Posterior vena cava (tissue), 2 donors: ENCODE measurements at regions not wholly inside any gene's neighbourhood (a gene's known extent, or its start where the extent isn't known, plus 50 kb on each side); places are given as distances from the start of the nearest gene placed in this dataset.
A peak's percentile ranks its signal among the peaks of the same experiment; 100 is the strongest.

Source experiments
- DNase-seq: peaks from one replicate; pipeline ENCODE4 v3.0.0-alpha.2; 2020; ENCODE audit warnings: low spot score
- intact Hi-C, 2 donors: fragments of 100-400 bp; cut with DNase I; formaldehyde crosslinking; loops; one replicate each; pipeline versions ENCODE4 v1.14.1 to v1.14.2; 2022 to 2023
- donor health status: DM: yes; HTN: yes; CAD: no.
- donor health status: DM: yes; HTN: yes; CAD: no.

- intact Hi-C loops, result loop anchor here in 1 of 2 donors (10.0 kb wide), 1 partner anchor 59 kb away; no protein-coding TSS in a partner anchor
- DNase-seq, result no peak
These were observed 62.8 kb upstream of the PRDM11 start for GRCh38 chr11:45083544-45084087.

DNA sequence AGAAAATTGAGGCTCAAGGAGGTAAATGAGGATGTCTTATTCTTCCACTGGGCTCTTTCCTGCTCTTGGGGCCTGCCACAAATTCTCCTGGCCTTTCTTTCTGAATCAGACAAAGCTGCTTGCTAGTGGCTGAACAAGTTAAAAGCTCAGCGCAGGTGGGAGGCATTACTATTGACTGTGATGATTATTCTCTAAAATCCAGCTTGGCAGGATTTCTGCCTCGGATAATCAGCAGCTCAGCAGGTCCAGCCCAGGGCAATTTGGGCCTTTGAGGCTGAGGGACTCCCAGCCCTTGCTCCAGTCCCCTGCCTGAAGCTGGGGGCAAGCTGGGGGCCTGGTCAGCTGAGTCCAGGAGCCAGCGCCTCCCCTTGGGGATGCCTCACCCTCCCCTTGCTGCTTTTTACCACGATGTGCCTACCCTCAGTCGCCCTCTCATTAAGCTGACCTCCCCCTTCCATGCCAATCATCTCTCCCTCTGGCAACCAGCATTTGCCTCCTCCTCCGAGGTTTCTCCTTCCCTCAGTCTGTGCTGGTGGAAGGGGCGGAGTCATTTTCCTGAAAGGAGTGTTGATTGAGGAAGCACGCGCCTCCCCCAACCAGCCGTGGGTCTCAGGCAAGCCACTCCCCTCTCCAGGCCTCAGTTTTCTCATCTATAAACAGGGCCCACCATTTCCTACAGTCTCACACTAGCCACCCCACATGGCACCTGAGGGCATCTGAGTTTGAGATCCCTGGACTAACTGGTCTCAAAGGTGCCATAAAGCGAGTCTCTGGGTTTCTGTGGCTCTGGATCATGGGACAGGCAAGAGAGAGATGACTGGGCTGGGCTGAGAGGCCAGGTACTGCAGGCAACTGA is 60.6 kb upstream of the PRDM11 start:
- intact Hi-C loops, result loop anchor here in 1 of 2 donors (10.0 kb wide), 1 partner anchor 61 kb away; no protein-coding TSS in a partner anchor
- no peak for DNase-seq

DNA sequence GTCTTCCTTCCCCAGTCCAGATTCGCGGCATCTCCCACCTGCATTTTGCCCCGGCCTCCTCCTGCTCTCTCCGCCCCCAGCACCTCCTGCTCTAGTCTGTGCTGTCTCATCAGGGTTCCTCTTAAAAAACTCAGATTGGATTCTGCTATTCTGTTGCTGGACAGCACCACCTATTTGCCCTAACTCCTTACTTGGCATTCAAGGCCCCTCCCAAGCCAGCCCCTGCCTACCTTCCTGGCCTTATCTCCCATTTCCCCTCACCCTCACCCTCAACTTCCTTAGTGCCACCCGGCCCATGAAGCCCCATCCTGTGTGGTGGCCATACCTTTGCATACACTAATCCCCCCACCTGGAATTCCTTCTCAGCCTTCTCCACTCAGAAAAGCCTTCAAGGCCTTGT is 59.9 kb upstream of the PRDM11 start:
- intact Hi-C loops, result loop anchor here in 1 of 2 donors (10.0 kb wide), 1 partner anchor 62 kb away; no protein-coding TSS in a partner anchor
- no peak for DNase-seq

DNA sequence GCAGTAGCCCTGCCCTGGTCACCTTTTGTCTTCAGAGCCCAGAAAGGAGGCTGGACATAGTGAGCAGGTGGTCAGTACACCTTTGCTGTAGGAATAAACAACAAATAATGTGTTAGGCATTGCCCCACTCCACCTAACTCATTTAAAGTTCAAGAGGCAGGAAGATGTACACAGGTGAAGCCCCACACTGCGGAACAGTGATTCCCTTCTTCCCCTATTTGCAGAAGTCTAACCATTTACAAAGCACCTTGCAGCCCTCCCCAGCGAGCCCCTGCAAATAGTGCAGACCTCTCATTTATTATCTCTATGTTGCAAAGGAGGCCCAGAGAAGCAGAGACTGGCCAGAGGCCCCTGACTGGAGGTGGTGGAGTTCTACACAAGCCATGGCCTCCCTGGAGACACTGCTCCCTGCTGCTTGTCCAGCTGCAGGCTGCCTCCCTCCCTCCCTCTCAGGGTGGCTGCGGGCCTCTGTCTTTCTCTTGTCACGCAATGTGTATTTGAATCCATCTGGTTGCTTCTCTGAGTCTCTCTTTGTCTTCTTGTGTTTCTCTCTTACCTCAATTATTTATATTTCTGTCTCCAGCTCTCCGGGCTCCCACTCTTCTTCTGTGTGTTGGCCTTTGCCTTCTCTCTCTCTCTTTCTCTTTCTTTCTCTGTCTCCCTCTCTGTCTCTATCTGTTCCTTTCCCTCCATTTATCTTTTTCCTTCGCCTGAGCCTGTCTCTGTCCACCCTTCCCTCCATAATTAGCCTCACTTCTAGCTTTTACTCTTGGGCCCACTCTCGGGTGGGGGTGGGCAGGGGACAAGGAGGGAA is 59.1 kb upstream of the PRDM11 start:
- DNase-seq, result no peak

DNA sequence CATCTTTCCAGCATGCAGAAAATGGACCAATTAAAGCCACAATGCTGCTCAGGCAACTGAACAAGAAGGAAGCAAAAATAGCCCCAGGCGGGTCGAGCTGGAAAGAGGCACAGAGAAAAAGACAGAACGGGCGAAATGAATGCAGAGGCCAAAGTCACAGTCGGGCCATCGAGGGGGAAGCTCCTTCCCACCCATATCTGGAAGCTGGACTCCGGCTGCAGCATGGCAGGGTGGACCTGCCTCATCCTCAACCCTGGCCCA is 58.6 kb upstream of the PRDM11 start:
- intact Hi-C loops, result loop anchor here in 1 of 2 donors (10.0 kb wide), 1 partner anchor 63 kb away; no protein-coding TSS in a partner anchor
- DNase-seq, result no peak

More for the DNA sequence above, 59.1 kb upstream of the PRDM11 start:
- intact Hi-C loops, result loop anchor here in 1 of 2 donors (10.0 kb wide), 1 partner anchor 62 kb away; no protein-coding TSS in a partner anchor

- intact Hi-C loops, result loop anchor here in 1 of 2 donors (10.0 kb wide), 1 partner anchor 64 kb away; no protein-coding TSS in a partner anchor
- DNase-seq, result peak; percentile 95
These were observed 57.2 kb upstream of the PRDM11 start for GRCh38 chr11:45089251-45089650.

GRCh38 chr11:45089676-45090499 is 56.6 kb upstream of the PRDM11 start:
- intact Hi-C loops, result loop anchor here in 1 of 2 donors (10.0 kb wide), 1 partner anchor 65 kb away; no protein-coding TSS in a partner anchor
- DNase-seq, result no peak

- DNase-seq, result no peak
- intact Hi-C loops, result no loop called here
These were observed 55.8 kb upstream of the PRDM11 start for GRCh38 chr11:45090607-45091006.

DNA sequence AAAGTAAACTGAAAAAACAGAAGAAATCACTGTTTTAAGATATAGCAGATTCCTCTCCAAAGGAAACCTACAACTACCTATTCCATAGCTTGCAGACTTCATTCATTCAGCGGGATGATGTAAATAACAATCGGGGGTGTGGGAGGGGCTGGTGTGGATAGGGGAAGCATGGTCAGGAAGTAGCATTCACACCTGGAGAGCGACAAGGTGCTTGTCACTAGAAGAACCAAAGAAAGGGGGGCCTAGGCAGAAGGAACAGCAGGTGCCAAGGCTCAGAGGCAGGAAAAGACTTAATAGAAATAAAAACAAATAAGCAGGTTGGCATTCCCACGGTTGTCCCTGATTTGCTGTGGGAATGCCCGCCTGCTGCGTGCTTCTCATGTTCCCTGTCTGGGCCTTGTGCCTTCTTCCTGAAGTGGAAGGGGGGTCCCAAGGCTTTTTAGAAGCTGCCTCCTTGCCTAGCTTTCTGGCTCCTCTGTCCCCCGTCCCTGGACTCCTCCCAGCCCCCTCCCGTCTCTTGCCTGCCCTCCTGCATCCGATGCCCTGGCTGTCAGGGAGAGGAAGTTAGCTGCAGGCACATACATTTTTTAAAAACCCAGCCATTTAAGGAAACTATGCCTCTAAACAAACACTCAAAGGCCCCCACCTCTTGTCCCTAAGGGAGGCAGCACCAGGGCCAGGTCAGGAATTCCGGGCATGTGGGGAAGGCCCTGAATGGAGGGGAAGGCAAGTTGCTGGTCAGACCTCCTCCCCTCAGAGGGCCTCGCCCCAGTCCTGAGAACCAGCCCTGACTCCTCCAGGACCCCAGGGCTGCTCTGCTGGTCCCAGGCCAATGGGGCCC is 54.7 kb upstream of the PRDM11 start:
- no peak for DNase-seq
- intact Hi-C loops, result no loop called here

- no peak for DNase-seq
- intact Hi-C loops, result no loop called here
These were observed 54.0 kb upstream of the PRDM11 start for GRCh38 chr11:45092404-45092785.

- DNase-seq, result no peak
- intact Hi-C loops, result no loop called here
These were observed 53.3 kb upstream of the PRDM11 start for GRCh38 chr11:45092901-45093760.

- no peak for DNase-seq
- intact Hi-C loops, result no loop called here
These were observed 52.5 kb upstream of the PRDM11 start for GRCh38 chr11:45093761-45094455.

GRCh38 chr11:45094958-45095690 is 51.3 kb upstream of the PRDM11 start:
- no peak for DNase-seq
- intact Hi-C loops, result no loop called here

GRCh38 chr11:45095691-45096010 is 50.8 kb upstream of the PRDM11 start:
- no peak for DNase-seq
- intact Hi-C loops, result no loop called here

GRCh38 chr11:45096636-45097035 is 49.8 kb upstream of the PRDM11 start:
- intact Hi-C loops, result no loop called here
- no peak for DNase-seq
